Upper lobe of left lung (tissue), 6 donors: ENCODE measurements at regions not wholly inside any gene's neighbourhood (a gene's known extent, or its start where the extent isn't known, plus 50 kb on each side); places are given as distances from the start of the nearest gene placed in this dataset.

Experiments used
- ATAC-seq, 2 donors: fragments of 200-7000 bp; cut with Tn5 transposase; one replicate each; pipeline ENCODE4 v1.9.1; 2022; ENCODE audit warnings: mild to moderate bottlenecking in 2 of 2, moderate library complexity in 2 of 2; ENCODE audit not compliant: low FRiP score in 2 of 2
- DNase-seq, 2 donors: peaks; one replicate each; pipeline ENCODE4 v3.0.0-alpha.2; 2019 to 2020
- H3K27ac ChIP-seq, 4 donors: fragments of 200-600 bp; sonication (generic); one replicate each; pipeline ENCODE4 v1.5.1; 2016 to 2019
- H3K27me3 ChIP-seq, 4 donors: fragments of 200-600 bp; sonication (generic); one replicate each; pipeline ENCODE4 v1.5.1; 2017 to 2019
- H3K36me3 ChIP-seq, 4 donors: fragments of 200-600 bp; sonication (generic); one replicate each; pipeline ENCODE4 v1.5.1; 2016 to 2019
- H3K4me1 ChIP-seq, 4 donors: fragments of 200-600 bp; sonication (generic); one replicate each; pipeline ENCODE4 v1.5.1; 2018 to 2019
- H3K4me3 ChIP-seq, 4 donors: fragments of 200-600 bp; sonication (generic); one replicate each; pipeline ENCODE4 v1.5.1; 2017 to 2019; ENCODE audit warnings: mild to moderate bottlenecking in 2 of 4, moderate library complexity in 1 of 4
- H3K9me3 ChIP-seq, 4 donors: fragments of 200-600 bp; sonication (generic); one replicate each; pipeline ENCODE4 v1.5.1; 2018 to 2019
- EP300 ChIP-seq, 4 donors: sonication (generic); formaldehyde crosslinking; IDR thresholded peaks; one replicate each; pipeline ENCODE4 v1.5.1; 2017; ENCODE audit warnings: antibody characterized with exemption in 4 of 4, control low read depth in 2 of 4
- POLR2A ChIP-seq, 4 donors: fragments of 450-650 bp; IDR thresholded peaks; one replicate each; pipeline ENCODE4 v1.5.1; 2016 to 2017; ENCODE audit warnings: antibody characterized with exemption in 4 of 4, mild to moderate bottlenecking in 2 of 4
- POLR2AphosphoS5 ChIP-seq, 2 donors: sonication (generic); formaldehyde crosslinking; IDR thresholded peaks; one replicate each; pipeline ENCODE4 v1.5.1; 2017; ENCODE audit warnings: antibody characterized with exemption in 2 of 2
- WGBS, 2 donors: methylation state at CpG; one replicate each; pipeline ENCODE4 v1.1.5; 2017 to 2018; 5-methylcytosine and 5-hydroxymethylcytosine counted together
- TF ChIP-seq, protein P1 (sequence below), 6 experiments: fragments of 450-650 bp in 4 of 6; fragments of 200-600 bp in 2 of 6; sonication (generic) in 2 of 6; IDR thresholded peaks; one replicate each; pipeline ENCODE4 v1.5.1; 2016 to 2019; ENCODE audit warnings: antibody characterized with exemption in 6 of 6
- donor health status: DM: no; HTN: no; CAD: no; lungs with moderate emphysema.
- donor health status: DM: no; HTN: yes; CAD: no; lungs with severe emphysema.

DNA sequence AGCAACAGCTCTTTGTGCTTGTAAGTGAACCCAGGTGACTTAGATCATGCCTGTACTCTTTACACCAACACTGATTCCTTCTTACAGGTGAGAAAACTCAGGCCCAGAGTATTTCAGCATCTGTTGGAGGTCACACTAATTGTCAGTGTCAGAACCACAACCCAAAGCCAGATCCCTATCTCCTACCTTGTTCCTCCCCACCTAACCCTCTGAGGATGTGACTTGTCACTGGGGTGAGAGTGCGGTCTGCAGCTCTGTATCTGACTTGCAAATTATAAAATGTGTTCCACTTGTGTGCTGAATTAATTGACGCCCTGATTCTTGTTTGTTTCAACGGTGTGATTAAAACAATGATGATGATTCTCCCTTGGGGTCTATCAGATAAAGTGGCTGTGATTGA, 232.5 kb upstream of the KCNG1 start:
- Histone ChIP-seq H3K27me3 (no peaks in the 10 kb centered on the region), H3K4me3 (no peak overlapping the region), H3K4me1 (no peaks in the 10 kb centered on the region), H3K36me3 (no peaks in the 10 kb centered on the region), H3K9me3 (no peaks in the 10 kb centered on the region), H3K27ac (no peak overlapping the region)
- WGBS, 2 donors = 78 to 89% methylated on average over 3 of the region's 3 CpGs
- no peak for DNase-seq
- ATAC-seq = no peak
- TF ChIP-seq EP300 (IDR thresholded peaks at IDR 0.05) = no peak
- no peak for TF ChIP-seq POLR2AphosphoS5 (IDR thresholded peaks at IDR 0.05)
- TF ChIP-seq, protein P1, sequence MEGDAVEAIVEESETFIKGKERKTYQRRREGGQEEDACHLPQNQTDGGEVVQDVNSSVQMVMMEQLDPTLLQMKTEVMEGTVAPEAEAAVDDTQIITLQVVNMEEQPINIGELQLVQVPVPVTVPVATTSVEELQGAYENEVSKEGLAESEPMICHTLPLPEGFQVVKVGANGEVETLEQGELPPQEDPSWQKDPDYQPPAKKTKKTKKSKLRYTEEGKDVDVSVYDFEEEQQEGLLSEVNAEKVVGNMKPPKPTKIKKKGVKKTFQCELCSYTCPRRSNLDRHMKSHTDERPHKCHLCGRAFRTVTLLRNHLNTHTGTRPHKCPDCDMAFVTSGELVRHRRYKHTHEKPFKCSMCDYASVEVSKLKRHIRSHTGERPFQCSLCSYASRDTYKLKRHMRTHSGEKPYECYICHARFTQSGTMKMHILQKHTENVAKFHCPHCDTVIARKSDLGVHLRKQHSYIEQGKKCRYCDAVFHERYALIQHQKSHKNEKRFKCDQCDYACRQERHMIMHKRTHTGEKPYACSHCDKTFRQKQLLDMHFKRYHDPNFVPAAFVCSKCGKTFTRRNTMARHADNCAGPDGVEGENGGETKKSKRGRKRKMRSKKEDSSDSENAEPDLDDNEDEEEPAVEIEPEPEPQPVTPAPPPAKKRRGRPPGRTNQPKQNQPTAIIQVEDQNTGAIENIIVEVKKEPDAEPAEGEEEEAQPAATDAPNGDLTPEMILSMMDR (IDR thresholded peaks at IDR 0.05) = no peak
- TF ChIP-seq POLR2A (IDR thresholded peaks at IDR 0.05) = no peak

- no peak overlapping the region for H3K4me3 ChIP-seq
- 38 to 67% methylated on average over 1 of the region's 1 CpG for WGBS, 2 donors
- H3K36me3 ChIP-seq = no peaks in the 10 kb centered on the region
- H3K27me3 ChIP-seq = no peaks in the 10 kb centered on the region
- no peak overlapping the region for H3K27ac ChIP-seq
- no peaks in the 10 kb centered on the region for H3K9me3 ChIP-seq
- no peaks in the 10 kb centered on the region for H3K4me1 ChIP-seq
- no peak for TF ChIP-seq POLR2AphosphoS5 (IDR thresholded peaks at IDR 0.05)
- TF ChIP-seq, protein P1 (IDR thresholded peaks at IDR 0.05) = no peak
- no peak for TF ChIP-seq EP300 (IDR thresholded peaks at IDR 0.05)
- no peak for TF ChIP-seq POLR2A (IDR thresholded peaks at IDR 0.05)
- DNase-seq = no peak
- no peak for ATAC-seq
Measured at GRCh38 chr20:51253280-51253679, 230.4 kb upstream of the KCNG1 start.

DNA sequence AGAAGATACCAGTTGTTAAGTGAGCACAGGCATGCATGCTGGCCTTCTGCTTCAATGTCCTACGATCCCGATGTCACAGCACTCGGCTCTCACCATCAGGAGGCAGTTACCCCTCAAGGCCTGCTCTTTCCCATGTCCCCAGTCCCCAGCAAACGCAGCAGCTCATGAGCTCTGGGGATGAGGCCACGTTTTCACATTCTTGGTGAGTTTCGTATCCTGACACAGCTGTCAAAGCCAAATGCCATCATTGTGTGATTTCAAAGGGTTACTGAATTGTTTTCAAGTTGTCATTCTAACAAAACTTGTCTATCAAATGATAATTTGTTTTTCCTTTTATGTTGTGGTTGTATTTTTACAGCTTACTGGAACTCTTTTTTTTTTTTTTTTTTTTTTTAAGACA, 226.9 kb upstream of the KCNG1 start:
- Histone ChIP-seq H3K4me1 (no peaks in the 10 kb centered on the region), H3K27ac (no peak overlapping the region), H3K27me3 (no peaks in the 10 kb centered on the region), H3K36me3 (no peaks in the 10 kb centered on the region), H3K9me3 (no peaks in the 10 kb centered on the region), H3K4me3 (no peak overlapping the region)
- 61 to 66% methylated on average over 6 of the region's 6 CpGs for WGBS, 2 donors
- TF ChIP-seq, protein P1 (IDR thresholded peaks at IDR 0.05) = no peak
- no peak for TF ChIP-seq EP300 (IDR thresholded peaks at IDR 0.05)
- no peak for TF ChIP-seq POLR2AphosphoS5 (IDR thresholded peaks at IDR 0.05)
- TF ChIP-seq POLR2A (IDR thresholded peaks at IDR 0.05) = no peak
- DNase-seq (no peak), ATAC-seq (no peak)

- no peak for DNase-seq
Measured at GRCh38 chr20:51249215-51249614, 226.3 kb upstream of the KCNG1 start.

GRCh38 chr20:51244466-51244865, 221.6 kb upstream of the KCNG1 start:
- H3K4me1 ChIP-seq = no peaks in the 10 kb centered on the region
- H3K36me3 ChIP-seq = no peaks in the 10 kb centered on the region
- ATAC-seq (no peak), DNase-seq (no peak)
- no peak overlapping the region for H3K27ac ChIP-seq
- H3K4me3 ChIP-seq = no peak overlapping the region
- no peaks in the 10 kb centered on the region for H3K27me3 ChIP-seq
- 71 to 73% methylated on average over 10 of the region's 10 CpGs for WGBS, 2 donors
- peaks cover 0 to 15% (median 10%) of the 10 kb centered on the region in 4 donors for H3K9me3 ChIP-seq
- TF ChIP-seq, protein P1 (IDR thresholded peaks at IDR 0.05) = no peak
- no peak for TF ChIP-seq POLR2A (IDR thresholded peaks at IDR 0.05)
- TF ChIP-seq EP300 (IDR thresholded peaks at IDR 0.05) = no peak
- TF ChIP-seq POLR2AphosphoS5 (IDR thresholded peaks at IDR 0.05) = no peak

More at GRCh38 chr20:51249215-51249614, 226.3 kb upstream of the KCNG1 start:
- no peaks in the 10 kb centered on the region for H3K36me3 ChIP-seq
- 46 to 51% methylated on average over 4 of the region's 4 CpGs for WGBS, 2 donors
- H3K9me3 ChIP-seq = no peaks in the 10 kb centered on the region
- H3K4me3 ChIP-seq = no peak overlapping the region
- TF ChIP-seq POLR2AphosphoS5 (IDR thresholded peaks at IDR 0.05) (no peak), POLR2A (IDR thresholded peaks at IDR 0.05) (no peak), EP300 (IDR thresholded peaks at IDR 0.05) (no peak)
- TF ChIP-seq, protein P1 (IDR thresholded peaks at IDR 0.05) = no peak
- H3K27ac ChIP-seq = no peak overlapping the region
- no peaks in the 10 kb centered on the region for H3K27me3 ChIP-seq
- no peak for ATAC-seq
- no peaks in the 10 kb centered on the region for H3K4me1 ChIP-seq
